GM12891 (cell line): ENCODE measurements at regions not wholly inside any gene's neighbourhood (a gene's known extent, or its start where the extent isn't known, plus 50 kb on each side); places are given as distances from the start of the nearest gene placed in this dataset.

Source experiments
- POLR2A ChIP-seq: IDR thresholded peaks from 2 replicates; pipeline ENCODE4 v1.6.1; 2011; ENCODE audit warnings: low read depth, low read length, control low read depth
- POLR2AphosphoS5 ChIP-seq: IDR thresholded peaks from 2 replicates; pipeline ENCODE4 v1.6.1; 2011; ENCODE audit warnings: low read depth, low read length, control low read depth
- TAF1 ChIP-seq: IDR thresholded peaks from 2 replicates; pipeline ENCODE4 v1.6.1; 2011; ENCODE audit warnings: low read depth, low read length, control low read depth

- TF ChIP-seq POLR2AphosphoS5 = no peak
- no peak for TF ChIP-seq TAF1
- no peak for TF ChIP-seq POLR2A
These were observed 60.5 kb upstream of the PRKCQ start for GRCh38 chr10:6640433-6641040.
